HG03025 (cell line): ENCODE measurements at regions not wholly inside any gene's neighbourhood (a gene's known extent, or its start where the extent isn't known, plus 50 kb on each side); places are given as distances from the start of the nearest gene placed in this dataset.

Experiments used
- ATAC-seq: cut with Tn5 transposase; IDR thresholded peaks from one replicate; pipeline ENCODE4 v1.9.1; 2021; ENCODE audit warnings: mild to moderate bottlenecking, moderate library complexity; ENCODE audit not compliant: unreplicated experiment, low FRiP score

GRCh38 chr12:13695781-13696180 is 285.6 kb downstream of the GRIN2B start:
- ATAC-seq, result no peak

DNA sequence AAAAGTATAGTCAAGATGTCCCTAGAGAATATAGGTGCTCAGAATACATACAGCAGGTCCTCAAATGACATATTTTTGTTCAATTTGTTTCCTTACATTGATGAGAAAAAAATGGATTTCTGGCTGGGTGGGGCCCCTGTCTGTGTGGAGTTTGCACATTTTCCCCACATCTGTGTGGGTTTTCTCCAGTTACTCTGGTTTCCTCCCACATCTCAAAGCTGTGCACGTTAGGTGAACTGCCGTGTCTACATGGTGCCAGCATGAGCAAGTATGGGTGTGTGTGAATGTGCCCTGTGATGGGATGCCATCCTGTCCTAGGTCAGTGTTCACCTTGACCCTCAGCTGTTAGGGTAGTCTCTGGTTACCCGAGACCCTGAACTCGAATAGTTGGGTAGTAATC is 289.1 kb downstream of the GRIN2B start:
- ATAC-seq, result no peak

DNA sequence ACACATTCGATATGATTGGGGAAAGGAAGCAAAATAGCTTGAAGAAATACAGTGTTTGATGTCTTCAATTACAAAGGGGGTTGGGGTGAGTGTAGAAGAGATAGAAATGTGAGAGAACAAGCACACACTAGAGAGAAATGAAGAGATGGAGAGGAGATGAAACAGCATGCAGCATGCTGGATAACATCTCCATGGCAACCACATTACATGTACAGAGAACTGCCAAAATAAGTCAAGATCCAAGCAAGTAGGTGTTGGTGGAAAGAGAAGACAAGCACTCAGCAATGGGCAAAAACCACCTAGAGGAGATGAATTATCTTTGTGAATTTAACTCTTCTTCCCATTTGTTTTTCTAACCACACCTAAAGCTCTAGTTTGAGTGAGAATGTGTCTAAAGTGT is 289.8 kb downstream of the GRIN2B start:
- no peak for ATAC-seq

GRCh38 chr12:13687633-13688032 is 293.8 kb downstream of the GRIN2B start:
- no peak for ATAC-seq

GRCh38 chr12:13686260-13686659 is 295.1 kb downstream of the GRIN2B start:
- no peak for ATAC-seq

GRCh38 chr12:13680916-13681315 is 300.5 kb downstream of the GRIN2B start:
- no peak for ATAC-seq

- ATAC-seq, result no peak
Measured at GRCh38 chr12:13676880-13677279, 304.5 kb downstream of the GRIN2B start.

DNA sequence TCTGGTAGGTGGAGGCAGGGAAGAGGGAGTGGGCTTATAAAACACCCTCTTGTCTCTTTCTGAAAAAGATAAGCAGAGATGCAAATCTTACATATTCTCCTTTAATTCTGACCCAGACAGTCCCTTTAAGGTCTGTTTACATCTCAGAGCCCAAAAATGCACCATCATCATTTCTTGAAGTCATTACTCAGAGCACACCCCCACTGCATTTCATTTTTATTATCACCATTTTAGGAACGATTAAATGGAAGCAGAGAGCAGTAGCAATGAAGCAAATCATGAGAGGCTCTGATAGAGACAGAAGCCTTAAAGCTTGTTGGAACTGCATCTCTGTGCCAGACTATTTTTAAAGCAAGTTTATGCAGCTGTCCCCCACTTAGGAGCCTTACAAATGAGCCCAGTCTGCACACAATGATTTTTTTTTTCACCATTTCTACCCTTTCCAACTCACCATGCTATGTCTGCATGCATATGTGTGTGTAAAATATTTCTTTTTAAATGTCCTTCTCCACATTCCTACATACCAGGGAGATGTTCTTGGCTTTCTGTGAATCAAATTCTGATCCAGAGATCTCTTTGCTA is 311.0 kb downstream of the GRIN2B start:
- no peak for ATAC-seq

GRCh38 chr12:13668880-13669279 is 312.5 kb downstream of the GRIN2B start:
- no peak for ATAC-seq

DNA sequence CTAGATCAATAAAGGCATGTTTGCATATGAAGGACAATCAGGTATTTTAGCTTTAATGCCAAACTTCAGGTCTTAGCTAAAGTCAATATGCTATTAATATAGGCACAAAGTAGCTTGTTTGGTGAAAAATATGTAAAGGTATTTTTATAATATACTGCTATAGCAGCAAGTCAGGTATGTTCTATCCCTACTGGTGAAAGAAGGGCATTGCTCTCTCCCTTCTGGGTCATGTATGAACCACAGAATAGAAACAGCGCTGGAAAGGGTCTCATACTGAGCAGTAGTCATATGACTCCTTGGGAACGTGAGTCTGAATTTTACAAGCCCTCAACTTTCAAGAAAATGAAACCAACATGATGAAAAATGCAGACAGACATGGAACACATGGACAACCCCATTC is 314.6 kb downstream of the GRIN2B start:
- no peak for ATAC-seq

- ATAC-seq, result peak; percentile 74
Measured at GRCh38 chr12:13661005-13661887, 320.2 kb downstream of the GRIN2B start.

- no peak for ATAC-seq
Measured at GRCh38 chr12:13654456-13654855, 326.9 kb downstream of the GRIN2B start.

DNA sequence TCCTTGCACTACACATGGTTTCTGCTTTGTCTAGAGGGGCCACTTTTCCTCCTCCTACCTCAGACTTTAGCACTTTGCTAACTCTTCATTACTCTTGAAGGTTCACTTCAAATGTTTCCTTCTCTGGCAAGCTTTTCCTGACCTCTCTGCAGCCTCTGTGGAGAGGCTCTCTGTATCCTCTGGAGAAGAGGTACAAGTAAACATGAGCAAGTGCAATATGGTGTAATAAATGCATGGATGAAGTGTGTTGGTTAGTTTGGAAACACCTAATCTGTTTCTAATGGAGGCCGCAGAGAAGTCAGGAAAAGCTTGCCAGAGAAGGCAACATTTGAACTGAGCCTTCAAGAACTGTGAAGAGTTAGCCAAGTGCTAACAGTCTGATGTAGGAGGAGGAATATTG is 329.3 kb downstream of the GRIN2B start:
- ATAC-seq, result no peak

- no peak for ATAC-seq
Measured at GRCh38 chr12:13635709-13636108, 345.7 kb downstream of the GRIN2B start.

DNA sequence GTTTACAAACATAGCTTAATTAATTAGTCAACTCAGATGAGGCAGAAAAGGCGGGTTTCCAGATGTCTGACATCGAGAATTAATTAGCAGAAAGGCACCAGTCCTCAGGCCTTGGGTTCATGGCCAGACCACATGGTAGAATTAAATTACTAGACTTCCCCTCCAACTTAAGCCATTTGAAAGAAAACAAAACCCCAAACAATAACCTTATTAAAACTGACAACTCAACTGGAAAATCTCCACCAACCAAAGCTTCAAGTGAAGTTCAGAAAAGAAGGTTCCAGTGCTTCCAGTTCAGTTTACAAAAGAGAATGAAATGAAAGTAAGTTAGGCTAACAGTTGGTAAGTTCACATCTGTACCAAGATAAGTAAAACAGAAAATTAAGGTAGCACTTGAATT is 349.5 kb downstream of the GRIN2B start:
- no peak for ATAC-seq

- ATAC-seq, result no peak
Measured at GRCh38 chr12:13630354-13630753, 351.0 kb downstream of the GRIN2B start.

GRCh38 chr12:13628067-13628466 is 353.3 kb downstream of the GRIN2B start:
- no peak for ATAC-seq

DNA sequence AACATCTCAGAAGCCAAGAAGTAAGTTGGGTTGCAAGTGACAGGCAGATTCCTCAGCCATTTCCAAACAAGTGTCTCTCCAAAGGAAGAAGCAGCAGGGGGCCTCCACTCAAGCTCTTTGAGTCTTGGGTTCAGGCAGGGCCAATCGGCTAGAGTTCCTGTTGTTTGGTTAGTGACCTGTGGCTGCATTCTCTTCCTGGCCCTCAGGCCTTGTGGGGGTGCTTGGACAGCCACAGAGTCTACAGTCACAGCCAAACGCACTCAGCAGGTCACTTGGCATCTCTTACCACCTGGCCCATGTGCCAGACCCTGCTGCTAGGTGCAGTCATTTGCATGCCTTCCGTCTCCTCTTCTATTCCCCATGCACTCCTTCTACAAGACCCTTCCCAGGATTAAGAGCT is 353.9 kb downstream of the GRIN2B start:
- ATAC-seq, result no peak

GRCh38 chr12:13613297-13613696 is 368.1 kb downstream of the GRIN2B start:
- no peak for ATAC-seq

- no peak for ATAC-seq
Measured at GRCh38 chr12:13609894-13610679, 371.3 kb downstream of the GRIN2B start.

- ATAC-seq, result no peak
Measured at GRCh38 chr12:13606290-13606689, 375.1 kb downstream of the GRIN2B start.
